GM12891 (cell line): ENCODE measurements at regions not wholly inside any gene's neighbourhood (a gene's known extent, or its start where the extent isn't known, plus 50 kb on each side); places are given as distances from the start of the nearest gene placed in this dataset.

Experiments used
- POLR2A ChIP-seq: IDR thresholded peaks from 2 replicates; pipeline ENCODE4 v1.6.1; 2011; ENCODE audit warnings: low read depth, low read length, control low read depth
- POLR2AphosphoS5 ChIP-seq: IDR thresholded peaks from 2 replicates; pipeline ENCODE4 v1.6.1; 2011; ENCODE audit warnings: low read depth, low read length, control low read depth
- TAF1 ChIP-seq: IDR thresholded peaks from 2 replicates; pipeline ENCODE4 v1.6.1; 2011; ENCODE audit warnings: low read depth, low read length, control low read depth

GRCh38 chr1:36580524-36580923, 97.8 kb upstream of the CSF3R start:
- no peak for TF ChIP-seq POLR2A
- no peak for TF ChIP-seq POLR2AphosphoS5
- no peak for TF ChIP-seq TAF1
